Natural killer cell (primary cell): ENCODE measurements at regions not wholly inside any gene's neighbourhood (a gene's known extent, or its start where the extent isn't known, plus 50 kb on each side); places are given as distances from the start of the nearest gene placed in this dataset.

Experiments used
- ATAC-seq, 3 donors: fragments of 150-1000 bp in 2 of 3; fragments of 200-7000 bp in 1 of 3; cut with Tn5 transposase; 1 replicate in 1 of 3; 2 replicates in 2 of 3; pipeline ENCODE4 v1.10.0; 2021; ENCODE audit warnings: mild to moderate bottlenecking in 2 of 3, moderate library complexity in 2 of 3
- DNase-seq, 2 donors: peaks; one replicate each; pipeline versions ENCODE4 v3.0.0 to v3.0.0-alpha.2; 2013 to 2021; ENCODE audit warnings: mixed read lengths in 1 of 2
- H3K27ac ChIP-seq: one replicate; pipeline ENCODE4 v1.5.1; 2013; ENCODE audit warnings: mild to moderate bottlenecking, low read length
- H3K27me3 ChIP-seq: one replicate; pipeline ENCODE4 v1.6.1; 2013; ENCODE audit warnings: low read length; ENCODE audit not compliant: control insufficient read depth, insufficient read depth
- H3K36me3 ChIP-seq: one replicate; pipeline ENCODE4 v1.6.1; 2013; ENCODE audit warnings: low read length; ENCODE audit not compliant: control insufficient read depth, insufficient read depth
- H3K4me1 ChIP-seq: one replicate; pipeline ENCODE4 v1.6.1; 2013; ENCODE audit warnings: low read length; ENCODE audit not compliant: control insufficient read depth, insufficient read depth
- H3K4me3 ChIP-seq: one replicate; pipeline ENCODE4 v1.5.1; 2013; ENCODE audit warnings: low read length
- H3K9me3 ChIP-seq: one replicate; pipeline ENCODE4 v1.6.1; 2013; ENCODE audit warnings: low read length; ENCODE audit not compliant: control insufficient read depth, insufficient read depth
- H3K27ac Mint-ChIP-seq, 2 donors: one replicate each; pipeline ENCODE4 v1.8.0; 2022; ENCODE audit warnings: mild to moderate bottlenecking in 2 of 2, mixed read lengths in 2 of 2, moderate library complexity in 1 of 2
- H3K27me3 Mint-ChIP-seq, 2 donors: one replicate each; pipeline ENCODE4 v1.8.0; 2022; ENCODE audit warnings: low read depth in 2 of 2, mixed read lengths in 2 of 2
- H3K36me3 Mint-ChIP-seq: one replicate; pipeline ENCODE4 v1.8.0; 2022; ENCODE audit warnings: mixed read lengths
- H3K4me1 Mint-ChIP-seq, 2 donors: one replicate each; pipeline ENCODE4 v1.8.0; 2022; ENCODE audit warnings: mixed read lengths in 2 of 2
- H3K4me3 Mint-ChIP-seq: one replicate; pipeline ENCODE4 v1.8.0; 2022; ENCODE audit warnings: mild to moderate bottlenecking, moderate library complexity, mixed read lengths
- H3K9me3 Mint-ChIP-seq, 2 donors: one replicate each; pipeline ENCODE4 v1.8.0; 2022; ENCODE audit warnings: mixed read lengths in 2 of 2
- CTCF ChIP-seq: fragments of 200-600 bp; IDR thresholded peaks from one replicate; pipeline ENCODE4 v1.8.0; 2022; ENCODE audit warnings: antibody characterized with exemption
- WGBS: methylation state at CpG from one replicate; pipeline ENCODE4 v1.1.7; 2013; ENCODE audit warnings: missing lambda C conversion rate; ENCODE audit not compliant: insufficient coverage; 5-methylcytosine and 5-hydroxymethylcytosine counted together
- intact Hi-C: fragments of 100-400 bp; cut with micrococcal nuclease; formaldehyde crosslinking; loops from one replicate; pipeline ENCODE4 v1.14.2; 2022

- ATAC-seq (no peak), DNase-seq (no peak)
- Histone ChIP-seq H3K9me3 (no peaks in the 10 kb centered on the region), H3K4me1 (no peaks in the 10 kb centered on the region), H3K27me3 (peaks cover 2% of the 10 kb centered on the region), H3K27ac (no peak overlapping the region), H3K4me3 (no peak overlapping the region), H3K36me3 (no peaks in the 10 kb centered on the region)
- H3K27me3 Mint-ChIP-seq = peaks cover 2 to 7% of the 10 kb centered on the region in 2 donors
- H3K27ac Mint-ChIP-seq = no peak overlapping the region
- intact Hi-C loops = no loop called here
- TF ChIP-seq CTCF = no peak
- H3K9me3 Mint-ChIP-seq = no peaks in the 10 kb centered on the region
- H3K4me1 Mint-ChIP-seq = no peaks in the 10 kb centered on the region
- no peak overlapping the region for H3K4me3 Mint-ChIP-seq
- 84% methylated on average over 2 of the region's 2 CpGs for WGBS
- H3K36me3 Mint-ChIP-seq = no peaks in the 10 kb centered on the region
Measured at GRCh38 chr3:115494826-115495225, 128.5 kb upstream of the GAP43 start.

GRCh38 chr3:115498421-115498820, 124.9 kb upstream of the GAP43 start:
- Mint-ChIP-seq H3K36me3 (no peaks in the 10 kb centered on the region), H3K27me3 (peaks cover 0 to 2% of the 10 kb centered on the region in 2 donors), H3K9me3 (no peaks in the 10 kb centered on the region), H3K27ac (no peak overlapping the region), H3K4me3 (no peak overlapping the region), H3K4me1 (no peaks in the 10 kb centered on the region)
- Histone ChIP-seq H3K36me3 (no peaks in the 10 kb centered on the region), H3K27ac (no peak overlapping the region), H3K27me3 (no peaks in the 10 kb centered on the region), H3K4me1 (no peaks in the 10 kb centered on the region), H3K9me3 (no peaks in the 10 kb centered on the region), H3K4me3 (no peak overlapping the region)
- no peak for ATAC-seq
- no peak for TF ChIP-seq CTCF
- intact Hi-C loops = no loop called here
- 85% methylated on average over 1 of the region's 1 CpG for WGBS
- no peak for DNase-seq

- Mint-ChIP-seq H3K36me3 (no peaks in the 10 kb centered on the region), H3K4me1 (no peaks in the 10 kb centered on the region), H3K4me3 (no peak overlapping the region), H3K27ac (no peak overlapping the region), H3K27me3 (peaks cover 0 to 2% of the 10 kb centered on the region in 2 donors), H3K9me3 (no peaks in the 10 kb centered on the region)
- Histone ChIP-seq H3K9me3 (no peaks in the 10 kb centered on the region), H3K4me3 (no peak overlapping the region), H3K36me3 (no peaks in the 10 kb centered on the region), H3K4me1 (no peaks in the 10 kb centered on the region), H3K27ac (no peak overlapping the region), H3K27me3 (no peaks in the 10 kb centered on the region)
- ATAC-seq = no peak
- WGBS = 81% methylated on average over 1 of the region's 1 CpG
- intact Hi-C loops = no loop called here
- DNase-seq = no peak
- no peak for TF ChIP-seq CTCF
Measured at GRCh38 chr3:115498898-115499297, 124.4 kb upstream of the GAP43 start.

DNA sequence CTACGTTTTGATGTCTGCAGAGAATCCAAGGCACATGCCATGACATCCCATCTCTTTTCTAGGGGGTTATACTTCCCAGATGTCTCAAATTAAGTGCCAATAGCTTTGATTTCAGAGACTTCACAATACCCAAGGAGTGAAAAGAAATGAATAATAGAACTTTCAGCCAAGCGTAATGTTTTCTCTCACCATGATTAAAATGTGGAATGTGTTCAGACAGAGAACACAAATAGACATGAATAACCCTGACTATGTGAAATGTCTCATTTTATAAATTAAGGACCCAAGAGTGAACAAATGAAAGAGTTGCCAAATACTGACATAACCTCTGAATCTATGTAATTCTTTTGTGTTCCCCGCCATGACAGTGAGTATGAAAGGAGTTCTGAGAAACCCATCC, 123.6 kb upstream of the GAP43 start:
- no peaks in the 10 kb centered on the region for H3K36me3 ChIP-seq
- no peak overlapping the region for H3K27ac Mint-ChIP-seq
- no peaks in the 10 kb centered on the region for H3K4me1 Mint-ChIP-seq
- WGBS = 57% methylated on average over 1 of the region's 3 CpGs
- H3K27me3 ChIP-seq = no peaks in the 10 kb centered on the region
- no peaks in the 10 kb centered on the region for H3K9me3 ChIP-seq
- TF ChIP-seq CTCF = no peak
- no peaks in the 10 kb centered on the region for H3K9me3 Mint-ChIP-seq
- intact Hi-C loops = no loop called here
- no peak overlapping the region for H3K4me3 ChIP-seq
- no peak overlapping the region for H3K27ac ChIP-seq
- no peaks in the 10 kb centered on the region for H3K36me3 Mint-ChIP-seq
- no peak for ATAC-seq
- H3K4me3 Mint-ChIP-seq = no peak overlapping the region
- H3K27me3 Mint-ChIP-seq = peaks cover 0 to 2% of the 10 kb centered on the region in 2 donors
- H3K4me1 ChIP-seq = no peaks in the 10 kb centered on the region
- DNase-seq = no peak
